ENCODE measurements at regions not wholly inside any gene's neighbourhood (a gene's known extent, or its start where the extent isn't known, plus 50 kb on each side); places are given as distances from the start of the nearest gene placed in this dataset.

GRCh38 chr9:86594724-86595123 lies 240.5 kb upstream of the TUT7 start (continued):
- TF ChIP-seq FOXJ3 (CRISPR knock-in tag; IDR thresholded peaks at IDR 0.05), result no peak

DNA sequence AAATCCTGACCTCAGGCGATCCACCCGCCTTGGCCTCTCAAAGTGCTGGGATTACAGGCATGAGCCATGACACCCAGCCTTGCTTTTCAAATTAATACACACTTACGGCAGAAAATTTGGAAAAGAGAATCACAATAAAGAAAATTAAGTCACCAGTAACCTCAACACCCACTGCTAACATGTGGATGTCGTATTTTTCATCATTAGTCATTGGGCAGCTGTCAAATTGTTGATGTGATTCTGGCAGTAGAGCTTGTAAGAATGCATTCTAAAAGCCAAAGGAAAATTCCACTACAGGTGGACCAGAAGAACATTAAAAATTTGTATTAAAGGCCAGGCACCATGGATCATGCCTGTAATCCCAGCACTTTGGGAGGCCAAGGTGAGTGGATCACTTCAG lies 237.3 kb upstream of the TUT7 start:
- Histone ChIP-seq H3K4me2 (no peak overlapping the region), H3K27me3 (ENCODE audit: insufficient read depth) (no peaks in the 10 kb centered on the region), H3F3A (replicated peaks; ENCODE audit: insufficient read depth) (no peaks in the 10 kb centered on the region), H4K20me1 (ENCODE audit: insufficient read depth) (no peaks in the 10 kb centered on the region), H3K9me3 (no peaks in the 10 kb centered on the region), H3K79me2 (ENCODE audit: insufficient read depth) (no peaks in the 10 kb centered on the region), H2AFZ (ENCODE audit: low read depth) (no peak overlapping the region), H3K4me3 (ENCODE audit: low read depth in 2 of 2, low read length in 1 of 2) (no peak overlapping the region), H3K9ac (no peak overlapping the region), H3K36me3 (replicated peaks in 1 of 2; ENCODE audit: control insufficient read depth in 1 of 2, insufficient read depth in 2 of 2, low read length in 1 of 2) (no peaks in the 10 kb centered on the region), H3K4me1 (ENCODE audit: control insufficient read depth in 1 of 2, insufficient read depth in 2 of 2, low read depth in 1 of 2, low read length in 1 of 2) (no peaks in the 10 kb centered on the region), H3K9me2 (no peaks in the 10 kb centered on the region), H3K27ac (ENCODE audit: low read depth in 2 of 2, low read length in 1 of 2) (no peak overlapping the region)
- DNase-seq, result no peak
- CTCF ChIA-PET, result interaction anchor here (1.5 kb wide), 1 partner anchor 9 kb away, joined by 3 read pairs; no protein-coding TSS in a partner anchor
- POLR2A ChIA-PET, result no interaction called here
- WGBS (ENCODE audit: low lambda C conversion rate), result 77% methylated on average over 4 of the region's 4 CpGs
- TF ChIP-seq SIN3A (IDR thresholded peaks at IDR 0.05; ENCODE audit: borderline replicate concordance, low read depth, low read length) (no peak), GATA2 (CRISPR knock-in tag; IDR thresholded peaks at IDR 0.05) (no peak), ZBTB33 (IDR thresholded peaks at IDR 0.05; ENCODE audit: borderline replicate concordance, low read depth) (no peak), MAX (IDR thresholded peaks at IDR 0.05; ENCODE audit: low read depth) (no peak), IRF3 (IDR thresholded peaks at IDR 0.05; ENCODE audit: low read depth, low read length) (no peak), RXRA (IDR thresholded peaks at IDR 0.05; ENCODE audit: borderline replicate concordance, low read depth) (no peak), PBX3 (IDR thresholded peaks at IDR 0.05) (no peak), USF1 (IDR thresholded peaks at IDR 0.05; ENCODE audit: borderline replicate concordance, low read depth) (no peak), GABPA (IDR thresholded peaks at IDR 0.05; ENCODE audit: low read depth) (no peak), MXI1 (IDR thresholded peaks at IDR 0.05; ENCODE audit: low read depth, low read length) (no peak), MEF2A (IDR thresholded peaks at IDR 0.05; ENCODE audit: borderline replicate concordance, low read depth) (no peak)
- TF ChIP-seq, protein P1, sequence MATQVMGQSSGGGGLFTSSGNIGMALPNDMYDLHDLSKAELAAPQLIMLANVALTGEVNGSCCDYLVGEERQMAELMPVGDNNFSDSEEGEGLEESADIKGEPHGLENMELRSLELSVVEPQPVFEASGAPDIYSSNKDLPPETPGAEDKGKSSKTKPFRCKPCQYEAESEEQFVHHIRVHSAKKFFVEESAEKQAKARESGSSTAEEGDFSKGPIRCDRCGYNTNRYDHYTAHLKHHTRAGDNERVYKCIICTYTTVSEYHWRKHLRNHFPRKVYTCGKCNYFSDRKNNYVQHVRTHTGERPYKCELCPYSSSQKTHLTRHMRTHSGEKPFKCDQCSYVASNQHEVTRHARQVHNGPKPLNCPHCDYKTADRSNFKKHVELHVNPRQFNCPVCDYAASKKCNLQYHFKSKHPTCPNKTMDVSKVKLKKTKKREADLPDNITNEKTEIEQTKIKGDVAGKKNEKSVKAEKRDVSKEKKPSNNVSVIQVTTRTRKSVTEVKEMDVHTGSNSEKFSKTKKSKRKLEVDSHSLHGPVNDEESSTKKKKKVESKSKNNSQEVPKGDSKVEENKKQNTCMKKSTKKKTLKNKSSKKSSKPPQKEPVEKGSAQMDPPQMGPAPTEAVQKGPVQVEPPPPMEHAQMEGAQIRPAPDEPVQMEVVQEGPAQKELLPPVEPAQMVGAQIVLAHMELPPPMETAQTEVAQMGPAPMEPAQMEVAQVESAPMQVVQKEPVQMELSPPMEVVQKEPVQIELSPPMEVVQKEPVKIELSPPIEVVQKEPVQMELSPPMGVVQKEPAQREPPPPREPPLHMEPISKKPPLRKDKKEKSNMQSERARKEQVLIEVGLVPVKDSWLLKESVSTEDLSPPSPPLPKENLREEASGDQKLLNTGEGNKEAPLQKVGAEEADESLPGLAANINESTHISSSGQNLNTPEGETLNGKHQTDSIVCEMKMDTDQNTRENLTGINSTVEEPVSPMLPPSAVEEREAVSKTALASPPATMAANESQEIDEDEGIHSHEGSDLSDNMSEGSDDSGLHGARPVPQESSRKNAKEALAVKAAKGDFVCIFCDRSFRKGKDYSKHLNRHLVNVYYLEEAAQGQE (IDR thresholded peaks at IDR 0.05; ENCODE audit: low read depth, low read length), result no peak

Data from SK-N-SH (cell line).